ENCODE measurements at regions not wholly inside any gene's neighbourhood (a gene's known extent, or its start where the extent isn't known, plus 50 kb on each side); places are given as distances from the start of the nearest gene placed in this dataset.

GRCh38 chr1:222229672-222230312, 318.1 kb downstream of the HHIPL2 start:
- ChIA-PET POLR2A (no interaction called here), CTCF (interaction anchor here (2.4 kb wide), 1 partner anchor 225 kb away, joined by 10 read pairs; no protein-coding TSS in a partner anchor)
- Histone ChIP-seq H3K27ac (ENCODE audit: low read depth in 2 of 2, low read length in 1 of 2) (no peak overlapping the region), H3K9me2 (no peaks in the 10 kb centered on the region), H4K20me1 (ENCODE audit: insufficient read depth) (no peaks in the 10 kb centered on the region), H3K79me2 (ENCODE audit: insufficient read depth) (no peaks in the 10 kb centered on the region), H3K36me3 (replicated peaks in 1 of 2; ENCODE audit: control insufficient read depth in 1 of 2, insufficient read depth in 2 of 2, low read length in 1 of 2) (no peaks in the 10 kb centered on the region), H3K9me3 (no peaks in the 10 kb centered on the region), H3F3A (replicated peaks; ENCODE audit: insufficient read depth) (no peaks in the 10 kb centered on the region), H3K9ac (no peak overlapping the region), H3K4me3 (ENCODE audit: low read depth in 2 of 2, low read length in 1 of 2) (no peak overlapping the region), H3K4me1 (ENCODE audit: control insufficient read depth in 1 of 2, insufficient read depth in 2 of 2, low read depth in 1 of 2, low read length in 1 of 2) (peaks cover 0 to 6% of the 10 kb centered on the region in 2 experiments; a peak in 1 of 4 replicates), H2AFZ (ENCODE audit: low read depth) (no peak overlapping the region), H3K27me3 (ENCODE audit: insufficient read depth) (no peaks in the 10 kb centered on the region), H3K4me2 (no peak overlapping the region)
- TF ChIP-seq, protein P1, sequence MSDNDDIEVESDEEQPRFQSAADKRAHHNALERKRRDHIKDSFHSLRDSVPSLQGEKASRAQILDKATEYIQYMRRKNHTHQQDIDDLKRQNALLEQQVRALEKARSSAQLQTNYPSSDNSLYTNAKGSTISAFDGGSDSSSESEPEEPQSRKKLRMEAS (IDR thresholded peaks at IDR 0.05; ENCODE audit: low read depth) = no peak
- TF ChIP-seq TAF1 (IDR thresholded peaks at IDR 0.05; ENCODE audit: borderline replicate concordance, low read depth, low read length) = no peak
- 26% methylated on average over 4 of the region's 4 CpGs for WGBS (ENCODE audit: low lambda C conversion rate)
- DNase-seq = peak; percentile 9

- TF ChIP-seq POLR2AphosphoS5 (IDR thresholded peaks at IDR 0.05; ENCODE audit: low read depth, low read length) = no peak
- Histone ChIP-seq H3K9me2 (no peaks in the 10 kb centered on the region), H3K9ac (no peak overlapping the region), H3K79me2 (ENCODE audit: insufficient read depth) (no peaks in the 10 kb centered on the region), H3K9me3 (no peaks in the 10 kb centered on the region), H3K36me3 (replicated peaks in 1 of 2; ENCODE audit: control insufficient read depth in 1 of 2, insufficient read depth in 2 of 2, low read length in 1 of 2) (no peaks in the 10 kb centered on the region), H3K4me1 (ENCODE audit: control insufficient read depth in 1 of 2, insufficient read depth in 2 of 2, low read depth in 1 of 2, low read length in 1 of 2) (peaks cover 0 to 3% of the 10 kb centered on the region in 2 experiments; a peak in 1 of 4 replicates), H3K4me2 (no peak overlapping the region), H3K27me3 (ENCODE audit: insufficient read depth) (no peaks in the 10 kb centered on the region), H3F3A (replicated peaks; ENCODE audit: insufficient read depth) (no peaks in the 10 kb centered on the region), H3K27ac (ENCODE audit: low read depth in 2 of 2, low read length in 1 of 2) (no peak overlapping the region), H4K20me1 (ENCODE audit: insufficient read depth) (no peaks in the 10 kb centered on the region), H3K4me3 (ENCODE audit: low read depth in 2 of 2, low read length in 1 of 2) (no peak overlapping the region), H2AFZ (ENCODE audit: low read depth) (no peak overlapping the region)
- CTCF ChIA-PET = interaction anchor here (0.6 kb wide), 1 partner anchor 25 kb away, joined by 3 read pairs; no protein-coding TSS in a partner anchor
- POLR2A ChIA-PET = no interaction called here
- DNase-seq = no peak
- 38% methylated on average over 4 of the region's 4 CpGs for WGBS (ENCODE audit: low lambda C conversion rate)
Measured at GRCh38 chr1:222225316-222225691, 322.6 kb downstream of the HHIPL2 start.

- DNase-seq = no peak
- ChIA-PET POLR2A (no interaction called here), CTCF (no interaction called here)
- Histone ChIP-seq H3K4me2 (no peak overlapping the region), H3K4me1 (ENCODE audit: control insufficient read depth in 1 of 2, insufficient read depth in 2 of 2, low read depth in 1 of 2, low read length in 1 of 2) (no peaks in the 10 kb centered on the region), H2AFZ (ENCODE audit: low read depth) (no peak overlapping the region), H3K36me3 (replicated peaks in 1 of 2; ENCODE audit: control insufficient read depth in 1 of 2, insufficient read depth in 2 of 2, low read length in 1 of 2) (no peaks in the 10 kb centered on the region), H3K4me3 (ENCODE audit: low read depth in 2 of 2, low read length in 1 of 2) (no peak overlapping the region), H3K9me3 (no peaks in the 10 kb centered on the region), H3K27me3 (ENCODE audit: insufficient read depth) (no peaks in the 10 kb centered on the region), H3K27ac (ENCODE audit: low read depth in 2 of 2, low read length in 1 of 2) (no peak overlapping the region), H3K9ac (no peak overlapping the region), H3F3A (replicated peaks; ENCODE audit: insufficient read depth) (no peaks in the 10 kb centered on the region), H3K79me2 (ENCODE audit: insufficient read depth) (no peaks in the 10 kb centered on the region), H4K20me1 (ENCODE audit: insufficient read depth) (no peaks in the 10 kb centered on the region), H3K9me2 (no peaks in the 10 kb centered on the region)
- TF ChIP-seq GABPA (IDR thresholded peaks at IDR 0.05; ENCODE audit: low read depth) = no peak
- TF ChIP-seq FOXJ3 (CRISPR knock-in tag; IDR thresholded peaks at IDR 0.05) = no peak
- TF ChIP-seq TEAD4 (IDR thresholded peaks at IDR 0.05; ENCODE audit: borderline replicate concordance, insufficient read depth) = no peak
- no peak for TF ChIP-seq MXI1 (IDR thresholded peaks at IDR 0.05; ENCODE audit: low read depth, low read length)
- TF ChIP-seq POLR2AphosphoS5 (IDR thresholded peaks at IDR 0.05; ENCODE audit: low read depth, low read length) = no peak
- no peak for TF ChIP-seq EP300 (IDR thresholded peaks at IDR 0.05; ENCODE audit: borderline replicate concordance in 1 of 2, low read depth in 1 of 2, low read length in 1 of 2)
- TF ChIP-seq USF1 (IDR thresholded peaks at IDR 0.05; ENCODE audit: borderline replicate concordance, low read depth) = no peak
- TF ChIP-seq ELF1 (IDR thresholded peaks at IDR 0.05) = no peak
- TF ChIP-seq, protein P2, sequence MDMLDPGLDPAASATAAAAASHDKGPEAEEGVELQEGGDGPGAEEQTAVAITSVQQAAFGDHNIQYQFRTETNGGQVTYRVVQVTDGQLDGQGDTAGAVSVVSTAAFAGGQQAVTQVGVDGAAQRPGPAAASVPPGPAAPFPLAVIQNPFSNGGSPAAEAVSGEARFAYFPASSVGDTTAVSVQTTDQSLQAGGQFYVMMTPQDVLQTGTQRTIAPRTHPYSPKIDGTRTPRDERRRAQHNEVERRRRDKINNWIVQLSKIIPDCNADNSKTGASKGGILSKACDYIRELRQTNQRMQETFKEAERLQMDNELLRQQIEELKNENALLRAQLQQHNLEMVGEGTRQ (IDR thresholded peaks at IDR 0.05; ENCODE audit: borderline replicate concordance, low read depth, low read length) = no peak
- 13% methylated on average over 4 of the region's 4 CpGs for WGBS (ENCODE audit: low lambda C conversion rate)
Measured at GRCh38 chr1:222224636-222225315, 323.1 kb downstream of the HHIPL2 start.
